Raji (cell line): ENCODE measurements at regions not wholly inside any gene's neighbourhood (a gene's known extent, or its start where the extent isn't known, plus 50 kb on each side); places are given as distances from the start of the nearest gene placed in this dataset.

ENCODE experiments used
- POLR2A ChIP-seq: IDR thresholded peaks from 2 replicates; pipeline ENCODE4 v1.6.1; 2011; ENCODE audit warnings: low read depth, low read length, control low read depth; ENCODE audit not compliant: insufficient read depth

DNA sequence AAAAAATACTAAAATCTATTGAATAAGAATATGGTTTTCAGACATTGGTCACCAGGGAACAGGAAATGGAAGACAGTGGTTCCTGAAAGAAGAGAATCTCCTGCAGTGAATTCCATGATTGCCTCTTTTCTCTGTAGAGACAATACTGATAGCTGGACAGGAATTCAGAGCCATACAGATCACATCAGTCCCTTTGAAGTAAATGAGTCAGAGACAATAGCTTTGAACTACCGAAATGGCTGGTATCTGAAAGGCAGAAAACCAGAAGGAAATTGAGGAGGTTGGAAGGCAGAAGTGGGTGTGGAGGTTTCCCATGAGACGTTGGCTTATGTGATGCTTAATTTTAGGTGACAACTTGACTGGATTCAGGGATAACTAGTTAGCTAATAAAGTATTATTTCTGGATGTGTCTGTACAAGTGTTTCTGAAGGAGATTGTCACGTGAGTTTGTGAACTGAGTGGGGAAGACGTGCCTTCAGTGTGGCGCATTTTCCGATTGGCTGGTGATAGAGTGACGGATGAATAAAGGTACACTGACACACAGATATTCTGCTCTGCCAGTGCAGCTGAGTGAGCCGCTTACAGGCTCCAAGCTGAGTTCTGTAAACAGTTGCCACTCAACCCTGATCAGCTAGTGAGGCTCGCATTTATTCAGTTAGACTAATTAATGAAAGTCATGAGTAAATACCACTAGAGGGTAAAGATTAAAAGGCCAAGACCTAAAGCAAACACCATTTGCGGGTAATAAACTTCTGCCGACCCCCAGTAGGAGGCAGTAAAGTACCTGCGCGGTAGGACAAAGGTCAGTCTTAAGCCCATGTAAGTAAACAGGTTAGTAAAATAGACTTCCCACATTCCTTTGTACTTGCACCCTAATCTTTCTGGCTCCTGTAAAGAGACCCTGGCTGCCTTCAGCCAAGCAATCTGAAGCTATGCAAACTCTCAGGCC, 1298.6 kb downstream of the SI start:
- TF ChIP-seq POLR2A: no peak

- no peak for TF ChIP-seq POLR2A
Observed at GRCh38 chr3:163776743-163777142, 1301.6 kb downstream of the SI start.

DNA sequence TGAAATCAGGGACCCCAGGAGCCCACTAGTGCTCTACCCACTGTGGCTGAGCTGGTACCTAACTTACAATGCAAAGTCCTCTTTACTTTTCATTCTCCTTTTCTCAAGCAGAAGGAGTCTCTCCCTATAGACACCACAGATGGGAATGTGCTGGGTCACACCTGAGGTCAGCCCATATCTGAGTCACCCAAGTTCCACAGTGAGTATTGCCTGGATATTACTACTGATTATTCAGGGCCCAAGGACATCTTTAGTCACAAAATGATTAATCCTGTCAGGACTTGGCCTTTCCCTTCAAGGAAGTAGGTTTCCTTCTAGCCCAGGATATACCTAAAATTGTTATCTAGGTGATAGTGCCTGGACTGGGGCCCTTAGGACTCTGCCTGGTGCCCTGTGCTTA, 1305.2 kb downstream of the SI start:
- TF ChIP-seq POLR2A: no peak

- TF ChIP-seq POLR2A: no peak
Observed at GRCh38 chr3:163768048-163768447, 1310.2 kb downstream of the SI start.

GRCh38 chr3:163766112-163766511, 1312.2 kb downstream of the SI start:
- TF ChIP-seq POLR2A: no peak

GRCh38 chr3:163753033-163753432, 1325.3 kb downstream of the SI start:
- TF ChIP-seq POLR2A: no peak

DNA sequence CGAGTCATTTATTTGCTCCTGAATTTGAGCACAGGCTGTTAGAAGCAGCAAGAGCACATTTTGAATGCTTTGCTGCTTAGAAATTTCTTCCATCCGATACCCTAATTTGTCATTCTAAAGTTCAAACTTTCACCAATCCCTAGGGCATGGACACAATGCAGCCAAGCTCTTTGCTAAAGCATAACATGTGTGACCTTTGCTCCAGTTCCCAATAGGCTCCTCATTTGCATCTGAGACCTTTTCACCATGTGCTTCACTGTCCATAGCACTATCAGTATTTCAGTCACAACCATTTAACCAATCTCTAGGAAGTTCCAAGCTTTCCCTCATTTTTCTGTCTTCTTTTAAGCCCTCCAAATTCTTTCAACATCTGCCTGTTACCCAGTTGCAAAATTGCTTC, 1333.1 kb downstream of the SI start:
- no peak for TF ChIP-seq POLR2A

- TF ChIP-seq POLR2A: no peak
Observed at GRCh38 chr3:163735394-163735793, 1342.9 kb downstream of the SI start.

DNA sequence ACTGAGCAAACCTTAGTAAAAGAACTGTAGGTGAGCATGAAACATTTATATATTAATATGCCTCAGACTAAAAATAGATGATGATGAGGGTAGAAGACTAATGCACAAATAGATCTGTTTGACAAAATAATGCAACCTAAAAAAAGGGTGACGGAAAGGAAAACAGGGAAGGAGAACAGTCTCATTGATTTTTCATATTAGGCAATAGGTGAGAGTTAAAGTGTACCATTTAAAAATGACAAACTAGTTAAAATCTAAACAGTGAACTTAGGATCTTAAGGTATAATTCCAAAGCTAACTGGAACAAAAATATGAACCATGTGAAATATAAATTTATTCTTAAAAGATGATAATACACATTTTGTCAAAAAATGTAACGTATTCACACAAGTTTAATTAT, 1347.6 kb downstream of the SI start:
- no peak for TF ChIP-seq POLR2A

GRCh38 chr3:163726125-163726524, 1352.2 kb downstream of the SI start:
- TF ChIP-seq POLR2A: no peak

DNA sequence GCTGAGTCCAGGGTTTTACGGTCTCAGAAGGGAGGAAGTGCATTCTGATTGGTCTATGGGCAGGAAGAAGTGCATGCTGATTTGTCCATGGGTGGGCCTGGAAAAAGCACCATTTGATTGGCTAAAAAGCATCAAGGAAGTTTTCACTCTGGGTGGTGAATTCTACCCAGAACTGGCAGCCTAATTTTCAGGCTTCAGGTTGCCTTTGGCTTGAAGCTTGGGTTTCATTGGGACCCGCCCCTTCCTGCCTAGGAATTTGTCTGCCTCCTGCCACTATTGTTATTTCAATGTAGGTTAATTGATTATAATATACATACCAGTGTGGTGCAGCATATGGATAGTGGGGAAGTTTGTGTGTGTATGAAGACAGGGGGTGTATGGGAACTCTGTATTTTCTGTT, 1355.9 kb downstream of the SI start:
- TF ChIP-seq POLR2A: no peak

- no peak for TF ChIP-seq POLR2A
Observed at GRCh38 chr3:163721596-163721995, 1356.7 kb downstream of the SI start.

GRCh38 chr3:163717377-163717776, 1360.9 kb downstream of the SI start:
- no peak for TF ChIP-seq POLR2A

DNA sequence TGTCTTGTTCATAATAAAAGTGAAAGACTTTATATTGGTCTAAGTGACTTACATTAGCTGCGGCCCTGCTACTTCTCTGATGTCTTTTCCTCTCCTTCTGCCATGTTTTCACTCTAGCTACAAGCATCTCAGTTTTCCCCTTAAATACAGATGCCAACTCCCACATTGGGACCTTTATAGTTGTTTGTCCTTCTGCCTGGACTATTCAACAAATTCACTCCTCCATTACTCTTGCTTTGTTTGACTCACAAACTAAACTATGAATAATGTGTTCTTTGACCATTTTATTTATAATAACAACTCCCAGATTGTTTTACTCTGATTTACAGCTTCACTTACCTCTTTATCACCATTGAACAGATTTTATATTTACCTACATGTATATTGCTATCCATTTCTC, 1369.9 kb downstream of the SI start:
- TF ChIP-seq POLR2A: no peak

DNA sequence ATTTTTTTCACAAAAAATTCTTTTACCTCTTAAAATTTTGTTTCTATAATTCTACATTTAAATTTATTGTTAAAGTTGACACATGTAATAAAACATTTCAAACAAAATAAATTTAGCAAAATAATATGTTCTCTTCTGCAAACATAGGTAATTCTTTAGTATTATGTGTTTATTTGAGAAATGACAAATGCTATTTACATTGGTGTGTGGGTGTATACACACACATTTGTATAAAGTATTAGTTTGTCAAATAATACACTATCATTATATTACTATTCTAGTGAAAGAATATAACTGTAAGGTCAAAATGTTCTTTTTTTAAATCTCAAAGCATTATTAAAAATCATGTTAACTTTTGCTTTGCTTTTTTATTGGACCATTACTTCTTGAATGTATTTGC, 1370.6 kb downstream of the SI start:
- TF ChIP-seq POLR2A: no peak

- TF ChIP-seq POLR2A: no peak
Observed at GRCh38 chr3:163692494-163692893, 1385.8 kb downstream of the SI start.

DNA sequence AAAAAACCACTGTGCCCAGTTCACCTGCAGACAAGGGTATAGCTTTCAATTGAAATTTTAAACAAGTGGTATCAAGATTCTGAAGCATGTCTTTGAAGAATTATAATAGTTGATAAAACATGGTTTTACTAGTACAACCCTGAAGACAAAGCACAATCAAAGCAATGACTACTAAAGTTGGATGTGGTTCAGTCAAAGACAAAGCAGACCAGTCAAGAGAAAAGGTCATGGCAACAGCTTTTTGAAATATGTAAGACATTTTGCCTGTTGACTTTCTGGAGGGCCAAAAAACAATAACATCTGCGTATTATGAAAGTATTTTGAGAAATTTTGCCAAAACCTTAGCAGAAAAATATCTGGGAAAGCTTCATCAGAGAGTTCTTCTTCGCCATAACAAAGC, 1393.6 kb downstream of the SI start:
- TF ChIP-seq POLR2A: no peak
